ENCODE measurements at regions not wholly inside any gene's neighbourhood (a gene's known extent, or its start where the extent isn't known, plus 50 kb on each side); places are given as distances from the start of the nearest gene placed in this dataset.

DNA sequence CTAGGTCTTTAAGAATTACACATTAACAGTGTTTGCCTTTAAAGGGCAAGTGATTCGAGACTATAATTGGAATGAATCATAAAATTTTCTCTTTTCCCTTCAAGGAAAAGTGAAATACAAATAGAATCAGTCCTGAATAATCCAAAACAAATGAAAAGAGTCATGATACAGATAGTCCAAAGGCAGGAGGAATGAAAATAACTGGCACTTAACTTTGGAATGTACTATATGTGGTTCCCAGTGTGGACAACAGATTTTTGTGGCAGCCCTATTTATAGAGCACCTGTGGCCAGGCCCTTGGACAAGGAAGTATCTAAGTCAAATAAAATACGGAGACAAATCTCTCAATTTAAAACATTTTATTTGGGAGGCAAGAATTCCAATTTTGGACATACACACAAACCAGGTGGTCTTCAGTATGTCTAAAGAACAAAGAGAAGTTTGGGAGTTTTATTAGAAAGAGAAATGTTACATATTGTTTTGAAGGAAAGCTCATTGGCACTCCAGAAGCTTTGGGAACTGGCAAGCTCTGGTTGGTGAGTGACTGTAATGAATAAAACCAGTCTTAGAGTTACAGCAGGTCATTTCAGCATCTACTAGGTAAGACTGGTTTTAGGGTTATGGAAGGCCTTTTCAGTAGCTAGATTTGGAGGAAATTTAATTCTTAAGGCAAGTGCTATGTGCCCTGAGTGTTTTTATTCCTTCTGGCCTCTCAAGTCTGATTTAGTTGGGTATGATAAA, 116.0 kb upstream of the PAM start:
- DNase-seq (ENCODE audit: low read depth, low spot score): no peak
- Histone ChIP-seq H3K4me2 (ENCODE audit: control insufficient read depth, extremely low read depth, insufficient read depth, low read depth, low read length) (no peak overlapping the region), H3K27ac (ENCODE audit: control insufficient read depth, insufficient read depth, low read length) (no peak overlapping the region)

DNA sequence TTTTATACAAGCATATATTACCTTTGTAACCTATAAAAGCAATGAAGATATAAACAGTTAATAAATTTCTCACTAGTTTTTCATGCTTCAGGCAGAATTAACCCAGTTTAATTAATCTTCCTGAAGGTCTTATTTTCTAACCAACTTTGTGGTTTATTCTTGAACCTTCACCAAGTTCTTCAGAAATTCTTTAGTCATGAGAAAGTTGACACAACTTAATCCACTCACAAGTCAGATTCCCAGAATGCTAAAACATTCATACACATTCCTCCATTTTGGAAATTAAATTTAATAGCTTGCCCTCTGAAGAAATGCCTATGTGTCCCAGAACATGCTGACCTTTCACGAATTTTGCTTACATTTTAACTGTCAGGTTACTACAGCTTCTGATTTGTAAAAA, 105.4 kb upstream of the PAM start:
- H3K4me2 ChIP-seq (ENCODE audit: control insufficient read depth, extremely low read depth, insufficient read depth, low read depth, low read length): no peak overlapping the region
- DNase-seq (ENCODE audit: low read depth, low spot score) (no peak), FAIRE-seq (no peak)
- no peaks in the 10 kb centered on the region for H4K20me1 ChIP-seq (ENCODE audit: control insufficient read depth, extremely low read depth, insufficient read depth, low read length)
- H3K9ac ChIP-seq (ENCODE audit: control insufficient read depth, extremely low read depth, insufficient read depth, low read length): no peak overlapping the region
- H3K4me3 ChIP-seq (ENCODE audit: control insufficient read depth in 2 of 3, extremely low read depth in 1 of 3, insufficient read depth in 2 of 3, low read depth in 1 of 3, low read length in 3 of 3): no peak overlapping the region
- H3K4me1 ChIP-seq (ENCODE audit: control insufficient read depth, extremely low read depth, insufficient read depth, low read length): no peaks in the 10 kb centered on the region
- dilution Hi-C loops (cut with MboI; ENCODE audit: extremely low pct_ligation_motif_present, low sequenced_read_pairs): no loop called here
- H3K27me3 ChIP-seq (ENCODE audit: control insufficient read depth, extremely low read depth, insufficient read depth, low read length): no peaks in the 10 kb centered on the region
- no peaks in the 10 kb centered on the region for H3K9me1 ChIP-seq (ENCODE audit: control insufficient read depth, extremely low read depth, insufficient read depth, low read length)
- H2AFZ ChIP-seq (ENCODE audit: control insufficient read depth, low read length): no peak overlapping the region
- no peaks in the 10 kb centered on the region for H3K9me3 ChIP-seq (ENCODE audit: control insufficient read depth, low read depth, low read length)
- no peaks in the 10 kb centered on the region for H3K36me3 ChIP-seq (ENCODE audit: control insufficient read depth in 2 of 2, extremely low read depth in 1 of 2, insufficient read depth in 2 of 2, low read length in 2 of 2)
- TF ChIP-seq EZH2 (IDR thresholded peaks at IDR 0.05; ENCODE audit: low read length): no peak
- TF ChIP-seq, protein P1, sequence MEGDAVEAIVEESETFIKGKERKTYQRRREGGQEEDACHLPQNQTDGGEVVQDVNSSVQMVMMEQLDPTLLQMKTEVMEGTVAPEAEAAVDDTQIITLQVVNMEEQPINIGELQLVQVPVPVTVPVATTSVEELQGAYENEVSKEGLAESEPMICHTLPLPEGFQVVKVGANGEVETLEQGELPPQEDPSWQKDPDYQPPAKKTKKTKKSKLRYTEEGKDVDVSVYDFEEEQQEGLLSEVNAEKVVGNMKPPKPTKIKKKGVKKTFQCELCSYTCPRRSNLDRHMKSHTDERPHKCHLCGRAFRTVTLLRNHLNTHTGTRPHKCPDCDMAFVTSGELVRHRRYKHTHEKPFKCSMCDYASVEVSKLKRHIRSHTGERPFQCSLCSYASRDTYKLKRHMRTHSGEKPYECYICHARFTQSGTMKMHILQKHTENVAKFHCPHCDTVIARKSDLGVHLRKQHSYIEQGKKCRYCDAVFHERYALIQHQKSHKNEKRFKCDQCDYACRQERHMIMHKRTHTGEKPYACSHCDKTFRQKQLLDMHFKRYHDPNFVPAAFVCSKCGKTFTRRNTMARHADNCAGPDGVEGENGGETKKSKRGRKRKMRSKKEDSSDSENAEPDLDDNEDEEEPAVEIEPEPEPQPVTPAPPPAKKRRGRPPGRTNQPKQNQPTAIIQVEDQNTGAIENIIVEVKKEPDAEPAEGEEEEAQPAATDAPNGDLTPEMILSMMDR (optimal IDR thresholded peaks at IDR 0.05 in 1 of 3, IDR thresholded peaks at IDR 0.05 in 1 of 3, conservative IDR thresholded peaks at IDR 0.05 in 1 of 3; ENCODE audit: extremely low read depth in 1 of 3, insufficient read depth in 2 of 3, low read length in 3 of 3): no peak
- no peaks in the 10 kb centered on the region for H3K79me2 ChIP-seq (ENCODE audit: control insufficient read depth, insufficient read depth, low read length)
- no peak overlapping the region for H3K27ac ChIP-seq (ENCODE audit: control insufficient read depth, insufficient read depth, low read length)

More for the DNA sequence above, 116.0 kb upstream of the PAM start:
- TF ChIP-seq, protein P1 (optimal IDR thresholded peaks at IDR 0.05 in 1 of 3, IDR thresholded peaks at IDR 0.05 in 1 of 3, conservative IDR thresholded peaks at IDR 0.05 in 1 of 3; ENCODE audit: extremely low read depth in 1 of 3, insufficient read depth in 2 of 3, low read length in 3 of 3): no peak
- TF ChIP-seq EZH2 (IDR thresholded peaks at IDR 0.05; ENCODE audit: low read length): no peak
- Histone ChIP-seq H3K36me3 (ENCODE audit: control insufficient read depth in 2 of 2, extremely low read depth in 1 of 2, insufficient read depth in 2 of 2, low read length in 2 of 2) (no peaks in the 10 kb centered on the region), H3K4me3 (ENCODE audit: control insufficient read depth in 2 of 3, extremely low read depth in 1 of 3, insufficient read depth in 2 of 3, low read depth in 1 of 3, low read length in 3 of 3) (no peak overlapping the region), H3K27me3 (ENCODE audit: control insufficient read depth, extremely low read depth, insufficient read depth, low read length) (no peaks in the 10 kb centered on the region), H3K79me2 (ENCODE audit: control insufficient read depth, insufficient read depth, low read length) (no peaks in the 10 kb centered on the region), H4K20me1 (ENCODE audit: control insufficient read depth, extremely low read depth, insufficient read depth, low read length) (no peaks in the 10 kb centered on the region), H2AFZ (ENCODE audit: control insufficient read depth, low read length) (no peak overlapping the region), H3K9me3 (ENCODE audit: control insufficient read depth, low read depth, low read length) (no peaks in the 10 kb centered on the region), H3K9me1 (ENCODE audit: control insufficient read depth, extremely low read depth, insufficient read depth, low read length) (no peaks in the 10 kb centered on the region), H3K4me1 (ENCODE audit: control insufficient read depth, extremely low read depth, insufficient read depth, low read length) (no peaks in the 10 kb centered on the region), H3K9ac (ENCODE audit: control insufficient read depth, extremely low read depth, insufficient read depth, low read length) (no peak overlapping the region)
- dilution Hi-C loops (cut with MboI; ENCODE audit: extremely low pct_ligation_motif_present, low sequenced_read_pairs): no loop called here
- no peak for FAIRE-seq
